Ectodermal cell (in vitro differentiated cells): ENCODE measurements at regions not wholly inside any gene's neighbourhood (a gene's known extent, or its start where the extent isn't known, plus 50 kb on each side); places are given as distances from the start of the nearest gene placed in this dataset.

Source experiments
- H3K27ac ChIP-seq: 2 replicates; pipeline ENCODE4 v1.7.0; 2013; ENCODE audit warnings: mild to moderate bottlenecking, low read depth, low read length; ENCODE audit not compliant: insufficient read depth, poor library complexity, severe bottlenecking
- H3K27me3 ChIP-seq: 2 replicates; pipeline ENCODE4 v1.7.0; 2013; ENCODE audit warnings: mild to moderate bottlenecking, low read length; ENCODE audit not compliant: insufficient read depth, control insufficient read depth, poor library complexity, severe bottlenecking
- H3K36me3 ChIP-seq: one replicate; pipeline ENCODE4 v1.7.0; 2013; ENCODE audit warnings: low read length; ENCODE audit not compliant: control insufficient read depth, insufficient read depth
- H3K4me1 ChIP-seq: one replicate; pipeline ENCODE4 v1.7.0; 2013; ENCODE audit warnings: low read length; ENCODE audit not compliant: control insufficient read depth, insufficient read depth
- H3K4me3 ChIP-seq: 2 replicates; pipeline ENCODE4 v1.7.0; 2013; ENCODE audit warnings: low read depth, low read length, control low read depth; ENCODE audit not compliant: insufficient read depth
- H3K9me3 ChIP-seq: 2 replicates; pipeline ENCODE4 v1.7.0; 2013; ENCODE audit warnings: mild to moderate bottlenecking, low read length, moderate library complexity; ENCODE audit not compliant: control insufficient read depth
- WGBS, 2 experiments: methylation state at CpG; one replicate each; pipeline ENCODE4 v1.1.7; 2013; ENCODE audit warnings: missing lambda C conversion rate in 2 of 2; 5-methylcytosine and 5-hydroxymethylcytosine counted together

DNA sequence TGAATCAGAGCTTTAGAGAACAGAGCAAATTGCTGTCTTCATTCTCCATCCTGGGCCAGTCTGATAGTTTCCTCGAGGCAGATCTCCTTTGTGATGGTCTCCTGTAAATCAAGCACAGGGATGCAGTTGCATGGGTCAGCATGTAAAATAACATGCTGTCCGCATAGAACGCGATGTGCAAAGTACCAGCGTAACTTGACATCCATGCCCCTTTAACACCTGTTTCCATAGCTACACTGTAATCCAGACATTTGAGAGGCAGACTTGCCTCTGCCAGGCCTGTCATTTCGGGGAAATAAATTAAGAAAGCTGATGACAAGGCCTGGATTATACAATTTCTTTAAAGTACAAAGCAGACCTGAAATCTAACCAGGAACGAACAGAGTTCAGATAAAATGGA lies 413.5 kb downstream of the TLE4 start:
- Histone ChIP-seq H3K27me3 (no peaks in the 10 kb centered on the region), H3K27ac (no peak overlapping the region), H3K4me3 (no peak overlapping the region), H3K4me1 (peaks cover 3% of the 10 kb centered on the region), H3K36me3 (no peaks in the 10 kb centered on the region), H3K9me3 (no peaks in the 10 kb centered on the region)
- WGBS, 2 experiments: 96 to 98% methylated on average over 7 of the region's 7 CpGs

DNA sequence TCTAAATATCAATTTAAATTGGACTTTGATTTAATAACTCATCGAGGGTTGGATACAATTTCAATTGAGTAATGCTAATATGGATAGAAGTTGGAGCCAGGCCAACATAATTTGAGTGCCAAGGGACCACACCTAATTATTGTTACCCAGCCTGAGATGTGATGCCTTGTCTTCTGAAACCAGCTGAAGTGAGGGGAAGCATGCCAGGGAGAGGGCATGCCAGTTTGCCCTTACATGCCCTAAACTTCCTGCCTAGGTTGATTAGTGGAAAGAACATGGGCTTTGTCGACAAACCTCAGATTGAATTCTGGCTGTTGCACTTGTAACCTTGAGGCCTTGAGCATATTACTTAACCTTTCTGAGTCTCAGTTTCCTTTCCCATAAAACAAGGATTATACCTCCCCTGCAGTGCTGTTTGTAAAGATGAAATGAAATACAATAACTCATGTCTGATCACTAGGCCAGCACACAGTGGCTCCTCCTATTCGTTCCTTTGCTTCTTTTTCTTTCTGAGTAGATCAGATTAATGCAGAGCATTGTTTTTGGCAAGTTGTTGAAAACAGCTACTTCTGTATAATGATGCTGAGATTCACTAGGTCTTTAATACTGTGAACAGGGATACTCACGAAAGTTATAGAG lies 412.8 kb downstream of the TLE4 start:
- Histone ChIP-seq H3K27me3 (no peaks in the 10 kb centered on the region), H3K4me1 (peaks cover 3% of the 10 kb centered on the region), H3K36me3 (no peaks in the 10 kb centered on the region), H3K4me3 (no peak overlapping the region), H3K9me3 (no peaks in the 10 kb centered on the region), H3K27ac (no peak overlapping the region)
- 88 to 94% methylated on average over 3 to 4 of the region's 4 CpGs for WGBS, 2 experiments

DNA sequence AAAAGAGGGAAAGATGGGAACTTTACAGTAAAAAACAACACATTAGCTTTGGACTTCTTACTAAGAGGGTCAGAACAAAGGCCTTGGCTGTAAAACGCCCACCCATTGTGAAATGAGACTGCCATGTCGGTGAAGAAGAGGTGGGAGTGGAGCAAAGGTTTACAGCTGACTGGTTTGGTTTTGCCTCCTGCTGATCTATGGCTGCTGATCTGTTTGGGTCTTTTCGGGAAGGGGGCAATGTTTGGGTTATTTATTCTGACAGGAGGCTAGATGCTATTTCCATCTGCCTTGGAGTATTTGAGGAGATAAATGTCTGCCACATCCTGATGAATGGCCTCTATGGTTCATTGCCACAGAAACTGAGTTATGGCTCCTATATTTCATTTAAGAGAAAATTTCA lies 408.7 kb downstream of the TLE4 start:
- H3K9me3 ChIP-seq: no peaks in the 10 kb centered on the region
- peaks cover 10% of the 10 kb centered on the region for H3K4me1 ChIP-seq
- H3K27ac ChIP-seq: no peak overlapping the region
- H3K36me3 ChIP-seq: no peaks in the 10 kb centered on the region
- H3K4me3 ChIP-seq: no peak overlapping the region
- 26 to 27% methylated on average over 3 of the region's 3 CpGs for WGBS, 2 experiments
- H3K27me3 ChIP-seq: no peaks in the 10 kb centered on the region

DNA sequence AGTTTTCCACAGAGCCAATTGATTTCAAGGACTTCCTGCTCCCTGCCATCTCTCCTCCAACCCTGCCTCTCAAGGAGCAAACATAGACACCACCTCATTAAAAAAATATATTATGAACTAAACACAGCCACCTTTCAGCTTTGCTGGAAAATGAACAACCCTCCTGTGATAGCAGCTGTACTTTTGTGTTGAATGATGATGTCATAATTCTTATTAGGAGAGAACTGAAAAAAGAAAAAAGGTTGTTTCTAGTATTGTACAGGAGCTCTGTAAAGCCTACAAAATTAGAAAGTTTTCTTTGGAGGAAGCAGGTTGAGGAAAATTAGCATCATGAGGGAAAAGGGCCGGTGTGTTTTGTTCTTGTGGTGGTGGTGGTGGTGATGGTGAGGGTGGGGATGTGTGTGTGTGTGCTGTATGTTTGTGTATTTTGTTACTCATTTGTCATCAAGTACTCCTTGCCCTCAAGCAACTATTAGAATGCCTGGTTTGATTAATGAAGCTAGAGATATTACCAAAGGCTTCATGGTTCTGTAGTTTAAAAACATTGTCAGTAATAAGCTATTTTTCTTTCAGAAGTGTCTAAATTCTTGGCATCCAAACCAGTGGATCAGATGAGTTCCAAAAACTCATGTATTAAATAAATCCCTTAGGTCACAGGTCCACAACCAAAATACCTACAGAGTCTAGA lies 405.9 kb downstream of the TLE4 start:
- Histone ChIP-seq H3K27ac (no peak overlapping the region), H3K4me1 (peaks cover 16% of the 10 kb centered on the region), H3K9me3 (no peaks in the 10 kb centered on the region), H3K4me3 (no peak overlapping the region), H3K27me3 (no peaks in the 10 kb centered on the region), H3K36me3 (no peaks in the 10 kb centered on the region)
- 96 to 98% methylated on average over 1 of the region's 1 CpG for WGBS, 2 experiments

DNA sequence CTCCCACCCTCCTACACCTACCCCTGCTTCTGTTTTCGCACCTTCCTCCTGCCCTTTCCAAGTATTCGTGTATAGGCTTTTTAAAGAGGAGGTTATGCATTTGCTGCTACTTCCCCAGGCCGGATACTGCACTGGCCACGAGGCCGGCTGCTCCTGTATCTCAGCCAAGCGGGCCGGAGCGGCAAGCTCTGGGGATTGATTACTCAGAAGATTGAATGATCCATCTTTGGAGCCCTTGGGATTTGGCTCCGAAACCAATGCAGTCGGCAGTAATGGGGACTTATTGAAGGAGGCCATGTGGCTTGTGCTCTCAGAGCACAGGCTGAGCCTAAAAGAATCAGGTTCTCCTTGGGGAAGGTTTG lies 405.3 kb downstream of the TLE4 start:
- Histone ChIP-seq H3K9me3 (no peaks in the 10 kb centered on the region), H3K27ac (no peak overlapping the region), H3K27me3 (no peaks in the 10 kb centered on the region), H3K36me3 (no peaks in the 10 kb centered on the region), H3K4me1 (peaks cover 16% of the 10 kb centered on the region), H3K4me3 (no peak overlapping the region)
- 92 to 97% methylated on average over 10 of the region's 10 CpGs for WGBS, 2 experiments

DNA sequence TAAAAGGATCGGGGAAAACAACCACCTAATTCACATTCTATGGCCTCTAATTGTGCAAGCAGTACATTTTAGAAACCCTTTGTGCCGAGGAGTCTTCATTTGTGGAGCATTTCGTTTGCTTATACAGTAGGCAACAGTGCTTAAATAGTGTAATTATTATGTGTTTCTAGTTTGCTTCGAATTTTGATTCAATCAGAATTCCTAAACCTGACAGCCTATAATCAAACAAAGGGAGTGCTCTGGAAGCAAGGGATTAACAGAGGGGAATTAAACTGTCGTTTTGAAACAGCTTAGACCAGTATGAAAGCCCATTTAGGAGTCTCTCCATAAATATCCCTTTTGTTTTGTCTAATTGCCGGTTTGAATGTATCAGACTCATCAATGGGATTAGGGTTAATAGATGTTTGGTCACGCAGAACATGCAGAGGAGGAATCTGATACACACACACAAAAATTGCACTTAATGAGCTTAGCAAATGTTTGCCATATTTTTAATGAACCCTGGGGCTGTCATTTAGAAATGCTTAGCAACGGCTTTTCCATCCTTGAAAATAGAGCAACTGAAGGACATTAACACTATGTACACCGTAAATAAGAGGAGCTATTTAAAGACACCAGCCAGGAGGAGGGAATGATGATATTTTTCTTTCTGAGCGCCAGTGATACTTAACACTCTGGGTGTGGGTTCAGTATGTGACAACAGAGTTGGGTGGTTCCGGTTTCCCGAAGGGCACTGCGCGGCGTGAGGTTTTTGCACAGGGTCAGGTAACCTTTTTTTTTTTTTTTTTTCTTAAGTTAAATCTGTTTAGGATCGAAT lies 404.7 kb downstream of the TLE4 start:
- H3K4me1 ChIP-seq: peaks cover 16% of the 10 kb centered on the region
- peak overlapping the region; percentile 56 for H3K27ac ChIP-seq
- H3K4me3 ChIP-seq: no peak overlapping the region
- no peaks in the 10 kb centered on the region for H3K27me3 ChIP-seq
- H3K36me3 ChIP-seq: no peaks in the 10 kb centered on the region
- 82 to 89% methylated on average over 15 to 16 of the region's 16 CpGs for WGBS, 2 experiments
- no peaks in the 10 kb centered on the region for H3K9me3 ChIP-seq

DNA sequence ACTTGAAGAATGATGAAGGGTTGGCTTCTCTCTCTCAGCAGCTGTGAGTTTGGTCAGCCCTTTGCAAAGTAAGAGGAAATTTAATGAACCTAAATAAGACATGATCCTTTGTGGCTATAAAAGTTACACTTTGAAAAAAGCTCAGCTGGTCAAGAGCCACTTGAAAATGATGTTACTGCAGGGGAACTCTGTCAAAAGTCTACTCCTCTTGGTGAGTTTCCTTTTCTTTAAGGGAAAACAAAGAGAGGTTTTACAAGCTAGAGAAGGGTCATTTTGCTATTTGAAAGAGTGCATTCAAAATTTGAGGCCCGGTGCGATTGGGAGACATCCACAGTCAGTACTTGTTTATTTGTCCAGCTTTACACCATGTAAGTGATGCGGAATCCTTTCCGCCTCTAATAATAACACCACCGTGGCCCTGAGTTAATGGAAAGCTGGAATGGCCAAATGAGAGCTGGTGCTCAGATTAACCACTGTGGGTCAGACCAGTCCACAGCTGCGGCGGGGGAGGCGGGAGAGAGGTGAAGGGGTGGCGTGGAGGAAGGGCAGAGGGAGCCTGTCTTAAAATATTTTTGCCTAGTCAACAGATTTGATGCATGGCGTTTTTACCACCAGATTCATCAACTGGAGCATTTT lies 404.0 kb downstream of the TLE4 start:
- no peaks in the 10 kb centered on the region for H3K27me3 ChIP-seq
- H3K36me3 ChIP-seq: no peaks in the 10 kb centered on the region
- H3K4me1 ChIP-seq: peaks cover 15% of the 10 kb centered on the region
- no peaks in the 10 kb centered on the region for H3K9me3 ChIP-seq
- H3K4me3 ChIP-seq: no peak overlapping the region
- WGBS, 2 experiments: 85 to 92% methylated on average over 9 to 10 of the region's 10 CpGs
- peak overlapping the region; percentile 56 for H3K27ac ChIP-seq

DNA sequence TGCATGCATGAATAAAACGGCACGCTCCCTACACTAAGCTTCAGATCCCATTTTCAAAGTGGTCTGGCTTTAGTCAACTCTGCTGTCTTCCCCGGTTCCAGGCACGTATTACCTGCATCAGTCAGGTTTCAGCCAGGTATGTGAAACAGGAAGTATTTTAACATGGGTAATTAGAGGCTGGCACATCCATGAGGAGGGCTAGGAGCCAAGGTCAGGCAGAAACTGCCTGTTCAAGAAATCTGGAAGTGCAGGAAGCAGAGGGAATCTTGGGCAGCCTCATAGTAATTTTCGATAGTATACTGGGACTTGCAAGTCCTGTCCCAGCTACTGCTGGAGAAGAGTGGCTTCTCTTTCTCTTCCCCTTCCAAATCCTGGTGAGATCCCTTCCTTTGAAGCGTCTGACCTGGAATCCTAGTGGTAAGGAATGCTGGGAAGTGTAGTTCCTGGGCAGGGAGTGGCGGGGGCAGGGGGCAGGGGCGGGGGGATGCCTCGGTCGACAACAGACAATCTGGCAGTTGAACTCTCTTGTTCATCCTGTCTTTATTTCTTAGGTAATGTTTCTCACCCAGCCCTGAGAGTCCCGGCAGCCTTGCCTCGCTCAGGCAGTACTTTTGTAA lies 403.1 kb downstream of the TLE4 start:
- 74 to 82% methylated on average over 11 of the region's 12 CpGs for WGBS, 2 experiments
- Histone ChIP-seq H3K4me1 (peaks cover 13% of the 10 kb centered on the region), H3K4me3 (no peak overlapping the region), H3K27ac (no peak overlapping the region), H3K9me3 (no peaks in the 10 kb centered on the region), H3K36me3 (no peaks in the 10 kb centered on the region), H3K27me3 (no peaks in the 10 kb centered on the region)

DNA sequence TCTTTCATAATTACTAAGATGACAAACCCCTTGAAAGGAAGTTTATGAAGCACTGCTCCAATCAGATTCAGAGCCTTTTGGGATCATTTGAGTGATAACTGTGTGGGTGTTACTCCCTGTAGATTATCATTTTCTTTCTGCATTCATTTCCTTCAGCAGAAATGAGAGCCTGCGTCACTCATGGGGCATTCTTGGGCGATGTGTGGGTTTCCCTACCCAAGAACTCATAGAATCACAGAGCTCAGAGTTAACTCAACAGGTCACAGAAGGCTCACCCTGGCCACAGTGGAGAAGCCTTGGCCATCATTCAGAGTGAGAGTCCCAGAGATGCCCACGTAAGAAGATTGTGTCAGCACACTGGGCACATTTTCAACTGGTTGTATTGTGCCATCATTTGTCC lies 401.9 kb downstream of the TLE4 start:
- Histone ChIP-seq H3K27ac (no peak overlapping the region), H3K36me3 (no peaks in the 10 kb centered on the region), H3K4me1 (peaks cover 13% of the 10 kb centered on the region), H3K27me3 (no peaks in the 10 kb centered on the region), H3K9me3 (no peaks in the 10 kb centered on the region), H3K4me3 (no peak overlapping the region)
- WGBS, 2 experiments: 94 to 98% methylated on average over 3 of the region's 3 CpGs

DNA sequence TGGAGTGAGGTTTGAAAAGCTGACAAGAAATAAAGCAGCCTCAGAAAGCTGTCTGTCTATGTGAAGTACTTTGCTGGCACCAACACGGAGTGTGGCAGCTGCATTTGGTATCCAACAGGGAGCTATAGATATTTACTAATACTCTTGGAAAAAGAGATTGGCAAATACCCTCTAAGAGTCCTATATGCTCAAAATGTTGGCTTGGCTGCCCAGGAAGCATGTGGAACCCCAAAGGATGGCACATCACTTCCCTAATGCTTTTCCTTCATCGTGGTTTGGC lies 398.3 kb downstream of the TLE4 start:
- WGBS, 2 experiments: 92 to 94% methylated on average over 2 of the region's 2 CpGs
- H3K4me1 ChIP-seq: peaks cover 4% of the 10 kb centered on the region
- H3K9me3 ChIP-seq: no peaks in the 10 kb centered on the region
- peaks cover 20% of the 10 kb centered on the region for H3K27me3 ChIP-seq
- H3K27ac ChIP-seq: no peak overlapping the region
- no peaks in the 10 kb centered on the region for H3K36me3 ChIP-seq
- no peak overlapping the region for H3K4me3 ChIP-seq
